ENCODE measurements at regions not wholly inside any gene's neighbourhood (a gene's known extent, or its start where the extent isn't known, plus 50 kb on each side); places are given as distances from the start of the nearest gene placed in this dataset.

DNA sequence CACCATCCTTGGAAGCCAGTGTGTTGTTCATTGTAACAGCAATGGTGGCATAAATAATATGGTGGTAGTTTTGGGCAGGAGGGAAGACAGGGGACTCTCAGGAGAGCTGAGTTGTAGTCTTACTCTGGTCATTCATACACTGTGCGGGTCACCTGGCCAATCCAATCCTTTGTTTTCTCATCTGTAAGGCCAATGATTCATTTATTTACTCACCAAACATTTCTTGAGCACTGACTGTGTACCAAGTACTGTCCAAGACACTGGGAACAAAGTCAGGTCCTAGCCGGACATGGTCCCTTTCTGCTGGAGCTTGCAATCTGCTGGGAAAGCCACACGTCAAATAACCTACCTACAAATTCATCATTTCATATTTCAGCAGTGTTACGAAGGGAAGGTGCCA is 302.7 kb downstream of the CYP26B1 start:
- no peak for DNase-seq (ENCODE audit: low spot score)

DNA sequence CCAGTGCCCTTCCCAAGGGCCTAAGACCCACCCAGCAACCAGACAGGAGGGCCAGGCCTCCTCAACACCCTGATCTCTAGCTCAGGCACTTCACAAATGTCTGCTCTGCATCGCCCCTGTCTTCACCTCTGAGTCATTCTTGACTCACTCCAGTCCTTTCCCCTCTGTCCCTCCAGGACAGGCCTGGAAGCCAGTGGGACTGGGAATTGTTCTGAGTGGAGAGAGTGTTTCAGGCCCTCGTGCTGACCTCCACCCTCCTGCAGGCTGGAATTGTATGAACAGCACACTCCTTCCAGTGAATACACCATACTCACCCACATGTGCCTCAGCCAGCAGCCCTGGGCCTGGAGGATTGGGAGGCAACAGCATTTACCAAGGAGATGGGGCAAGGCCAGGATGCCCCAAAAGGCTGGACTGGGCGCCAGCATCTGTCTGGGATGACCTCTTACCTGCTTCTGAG is 304.2 kb downstream of the CYP26B1 start:
- no peak for DNase-seq (ENCODE audit: low spot score)

DNA sequence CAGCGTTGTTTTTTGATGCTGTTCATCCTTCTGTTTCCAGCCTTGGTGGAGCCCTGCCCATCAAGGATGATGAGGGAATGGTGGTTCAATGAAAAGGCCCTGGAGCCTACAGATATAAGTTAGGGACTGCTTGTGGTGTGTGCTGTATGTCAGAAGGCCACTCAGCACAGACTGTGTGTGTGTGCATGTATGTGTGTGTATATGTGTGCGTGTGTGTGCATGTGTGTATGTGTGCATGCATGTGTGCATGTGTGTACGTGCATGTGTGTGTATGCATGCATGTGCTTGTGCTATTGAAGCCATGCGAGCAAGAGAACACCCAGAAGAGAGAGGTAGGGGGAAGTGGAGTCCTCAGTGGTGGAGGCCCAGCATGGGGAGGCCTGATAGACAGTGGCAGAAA is 304.9 kb downstream of the CYP26B1 start:
- no peak for DNase-seq (ENCODE audit: low spot score)

- DNase-seq (ENCODE audit: low spot score), result no peak
Observed at GRCh38 chr2:71839826-71840225, 307.8 kb downstream of the CYP26B1 start.

- DNase-seq (ENCODE audit: low spot score), result no peak
Observed at GRCh38 chr2:71834796-71835195, 312.9 kb downstream of the CYP26B1 start.

- DNase-seq (ENCODE audit: low spot score), result no peak
Observed at GRCh38 chr2:71833855-71834560, 313.7 kb downstream of the CYP26B1 start.

DNA sequence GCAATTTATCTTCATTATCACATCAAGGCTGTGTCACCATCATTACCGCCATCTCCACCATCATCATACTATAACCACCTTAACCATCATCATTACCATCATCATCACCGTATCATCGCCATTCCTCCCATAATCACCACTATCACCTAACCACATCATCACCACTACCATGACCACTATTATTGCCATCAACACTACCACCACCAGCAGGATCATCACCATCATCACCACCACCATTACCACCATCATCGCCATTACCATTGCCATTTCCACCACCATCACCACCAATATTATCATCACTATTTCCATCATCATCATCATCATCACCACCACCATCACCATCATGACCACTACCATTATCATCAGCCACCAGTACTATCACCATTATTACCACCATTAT is 314.4 kb downstream of the CYP26B1 start:
- no peak for DNase-seq (ENCODE audit: low spot score)

DNA sequence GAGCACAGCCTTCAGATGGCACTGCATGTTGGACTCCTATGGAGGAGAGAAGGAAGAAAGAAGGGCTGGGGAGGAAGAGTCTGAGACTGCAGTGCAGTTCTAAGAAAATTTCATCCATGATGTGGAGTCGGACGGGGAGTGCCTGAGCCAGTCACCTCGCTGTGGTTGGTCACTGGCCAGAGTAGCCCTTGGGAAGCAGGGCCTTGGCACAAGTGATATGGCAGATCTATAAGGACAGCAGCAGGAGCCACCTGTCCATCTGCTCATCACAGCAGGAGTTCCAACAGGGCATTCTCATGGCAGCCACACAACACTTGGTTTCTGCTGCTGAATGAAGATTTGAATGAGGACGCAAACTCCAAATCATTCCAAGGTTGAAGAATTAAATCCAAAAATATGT is 314.8 kb downstream of the CYP26B1 start:
- DNase-seq (ENCODE audit: low spot score), result no peak

GRCh38 chr2:71832388-71832787 is 315.3 kb downstream of the CYP26B1 start:
- DNase-seq (ENCODE audit: low spot score), result no peak

DNA sequence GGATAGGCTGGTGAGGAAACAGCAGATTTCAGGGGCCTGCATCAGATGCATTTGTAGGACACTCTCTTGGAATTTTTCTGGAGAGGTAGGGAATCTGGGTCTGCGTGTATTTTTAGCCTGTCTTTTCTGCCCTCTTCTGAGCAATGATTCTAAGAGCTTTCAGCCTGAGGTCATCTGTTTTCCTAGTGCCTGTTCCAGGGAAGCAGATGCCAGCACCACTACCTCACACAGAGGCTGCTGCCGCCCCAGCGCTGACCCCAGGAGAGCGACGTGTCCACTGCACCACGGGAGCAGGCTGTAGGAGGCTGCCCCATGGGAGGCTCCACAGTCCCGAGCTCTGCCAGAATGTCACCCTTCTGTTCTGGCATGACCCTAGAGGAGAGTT is 316.5 kb downstream of the CYP26B1 start:
- DNase-seq (ENCODE audit: low spot score), result no peak

DNA sequence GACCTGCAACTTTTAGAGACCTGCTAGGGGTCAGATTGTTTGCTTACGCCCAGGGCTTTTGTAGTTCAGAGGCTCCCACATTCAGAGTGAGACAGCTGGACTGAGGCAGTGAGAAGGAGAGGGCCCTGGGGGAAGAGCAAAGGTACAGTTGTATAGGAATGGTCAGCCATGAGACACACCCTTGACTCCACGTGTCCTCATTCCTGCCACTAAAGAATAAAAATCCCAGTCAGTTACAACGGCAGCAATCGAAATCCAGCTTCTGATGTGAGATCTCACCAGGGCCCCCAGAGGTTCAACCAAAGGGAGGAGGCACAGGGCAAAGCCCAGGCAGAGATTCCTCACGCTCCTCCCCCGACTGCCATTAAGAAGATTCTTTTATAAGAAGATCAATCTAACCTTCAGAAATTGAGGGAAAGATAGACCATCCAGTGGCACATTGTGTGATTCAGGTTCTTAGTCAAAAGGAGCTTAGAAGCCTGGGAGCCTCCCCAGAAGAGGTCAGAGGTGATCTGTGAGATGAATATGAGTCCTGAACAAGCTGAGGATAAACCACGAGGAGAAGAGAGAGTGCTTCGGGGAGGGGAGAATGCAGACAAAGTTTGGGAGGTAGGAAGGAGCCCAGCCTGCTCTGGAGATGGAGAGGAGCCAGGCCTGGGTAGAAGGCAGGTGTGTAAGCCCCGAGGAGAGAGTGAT is 317.0 kb downstream of the CYP26B1 start:
- no peak for DNase-seq (ENCODE audit: low spot score)

- no peak for DNase-seq (ENCODE audit: low spot score)
Observed at GRCh38 chr2:71829008-71829407, 318.7 kb downstream of the CYP26B1 start.

- DNase-seq (ENCODE audit: low spot score), result no peak
Observed at GRCh38 chr2:71827973-71828372, 319.7 kb downstream of the CYP26B1 start.

- DNase-seq (ENCODE audit: low spot score), result no peak
Observed at GRCh38 chr2:71827524-71827901, 320.1 kb downstream of the CYP26B1 start.

- DNase-seq (ENCODE audit: low spot score), result no peak
Observed at GRCh38 chr2:71826826-71827523, 320.7 kb downstream of the CYP26B1 start.

DNA sequence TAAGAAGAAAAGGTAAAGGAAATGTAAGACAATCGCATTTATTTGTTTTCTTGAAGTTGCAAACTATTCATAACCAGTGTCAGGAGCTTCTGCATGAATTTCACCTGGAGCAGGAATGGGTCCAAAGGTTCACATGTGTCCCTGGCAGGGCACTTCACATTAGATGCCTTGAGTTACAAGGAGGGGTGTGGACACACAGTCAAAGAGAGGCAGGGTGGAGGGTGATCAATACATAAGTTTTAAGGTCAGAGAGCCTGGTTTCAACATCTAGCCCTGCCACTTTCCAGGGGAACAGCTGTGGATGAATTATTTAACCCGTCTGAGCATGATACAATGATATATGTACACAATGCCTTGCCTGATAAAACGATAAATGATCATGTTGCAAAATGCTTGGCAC is 321.4 kb downstream of the CYP26B1 start:
- no peak for DNase-seq (ENCODE audit: low spot score)

DNA sequence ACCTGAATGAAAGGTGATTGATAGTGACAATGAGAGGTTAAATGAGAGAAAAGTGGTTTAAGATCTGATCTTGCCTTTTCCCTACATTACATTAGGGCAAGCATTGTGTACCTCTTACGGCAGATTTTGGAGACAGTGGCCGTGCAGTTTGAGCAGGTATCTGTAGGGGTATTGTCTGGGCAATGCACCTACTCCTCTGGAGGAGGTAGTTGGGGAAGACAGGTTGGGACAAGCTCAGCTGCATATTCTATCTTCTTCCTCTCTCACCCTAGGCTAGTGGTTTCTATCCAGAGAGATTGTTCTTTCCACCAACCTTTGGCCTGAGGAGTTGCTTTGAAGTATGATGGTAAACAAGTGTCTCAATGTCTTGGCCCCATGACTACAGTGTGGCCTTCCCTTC is 323.2 kb downstream of the CYP26B1 start:
- no peak for DNase-seq (ENCODE audit: low spot score)

DNA sequence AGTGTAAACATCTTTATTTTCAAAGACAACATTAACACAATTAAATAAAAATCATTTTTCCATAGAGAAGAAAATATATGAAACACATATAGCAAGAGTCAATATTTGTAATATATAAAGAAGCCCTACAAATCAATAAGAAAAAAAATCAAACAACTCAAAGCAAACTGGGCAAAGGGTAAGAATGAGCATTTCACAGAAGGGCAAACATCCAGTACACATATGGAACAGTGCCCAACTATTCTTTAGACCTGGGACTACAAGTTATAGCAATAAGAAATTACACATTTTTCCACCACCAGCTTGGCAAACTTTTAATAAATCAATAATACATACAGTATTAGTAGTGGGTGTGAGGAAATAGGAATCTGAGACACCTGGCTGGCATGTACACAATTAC is 324.1 kb downstream of the CYP26B1 start:
- DNase-seq (ENCODE audit: low spot score), result no peak

DNA sequence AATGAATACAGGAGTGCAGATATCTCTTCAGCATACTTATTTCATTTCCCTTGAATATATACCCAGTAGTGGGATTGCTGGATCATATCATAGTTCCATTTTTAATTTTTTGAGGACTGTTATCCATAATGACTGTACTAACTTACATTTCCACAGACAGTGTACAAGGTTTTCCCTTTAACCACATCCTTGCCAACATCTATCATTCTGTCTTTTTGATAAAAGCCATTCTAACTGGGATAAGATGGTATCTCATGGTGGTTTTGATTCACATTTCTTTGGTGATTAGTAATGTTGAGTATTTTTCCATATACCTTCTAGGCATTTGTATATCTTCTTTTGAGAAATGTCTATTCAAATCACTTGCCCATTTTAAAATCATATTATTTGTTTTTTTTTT is 325.2 kb downstream of the CYP26B1 start:
- no peak for DNase-seq (ENCODE audit: low spot score)

GRCh38 chr2:71821856-71822255 is 325.8 kb downstream of the CYP26B1 start:
- no peak for DNase-seq (ENCODE audit: low spot score)

DNA sequence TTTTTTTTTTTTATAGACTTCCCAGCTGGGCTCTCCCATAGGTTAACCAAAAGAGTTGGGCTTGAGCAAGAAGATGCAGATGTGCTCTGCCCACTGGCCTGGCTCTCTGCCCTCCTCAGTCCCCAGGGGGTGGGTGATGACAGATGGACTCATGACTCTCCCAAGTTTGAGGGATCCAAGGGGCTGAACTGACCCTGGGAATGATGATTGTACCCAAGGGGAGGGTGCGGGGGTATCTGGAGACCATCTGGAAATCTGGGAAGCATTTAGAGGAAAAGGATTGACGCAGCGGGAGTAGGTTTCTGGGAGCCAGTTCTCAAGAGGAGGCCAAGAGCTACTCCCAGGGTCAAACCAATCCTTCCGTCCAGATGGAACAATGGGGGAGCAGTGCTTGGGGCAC is 330.8 kb downstream of the CYP26B1 start:
- no peak for DNase-seq (ENCODE audit: low spot score)

GRCh38 chr2:71815701-71816474 is 331.8 kb downstream of the CYP26B1 start:
- DNase-seq (ENCODE audit: low spot score), result no peak
